Calu3 (cell line): ENCODE measurements at regions not wholly inside any gene's neighbourhood (a gene's known extent, or its start where the extent isn't known, plus 50 kb on each side); places are given as distances from the start of the nearest gene placed in this dataset.

Experiments
- BruUV-seq: library from RNA; stranded (reverse); fragments of 400-500 nt; replicated peaks from 2 replicates; lab custom pipeline; 2021; lab: Mats Ljungman, UMichigan
- CTCF ChIA-PET: fragments of 300-600 bp; sonication (Branson Sonifier 250); formaldehyde crosslinking; loops from one replicate; lab custom pipeline; 2022; ENCODE audit warnings: antibody characterized with exemption; lab: Charles Lee
- DNase-seq: peaks from one replicate; pipeline ENCODE4 v3.0.0; 2022
- H3K27ac Mint-ChIP-seq: one replicate; pipeline ENCODE4 v1.8.0; 2022; ENCODE audit warnings: mixed read lengths; ENCODE audit not compliant: unreplicated experiment
- H3K27me3 Mint-ChIP-seq: one replicate; pipeline ENCODE4 v1.8.0; 2022; ENCODE audit warnings: mixed read lengths; ENCODE audit not compliant: unreplicated experiment
- H3K36me3 Mint-ChIP-seq: one replicate; pipeline ENCODE4 v1.8.0; 2022; ENCODE audit warnings: mild to moderate bottlenecking, moderate library complexity, mixed read lengths; ENCODE audit not compliant: insufficient read depth, unreplicated experiment
- H3K4me1 Mint-ChIP-seq: one replicate; pipeline ENCODE4 v1.8.0; 2022; ENCODE audit warnings: mild to moderate bottlenecking, low read depth, mixed read lengths; ENCODE audit not compliant: unreplicated experiment
- H3K4me3 Mint-ChIP-seq: one replicate; pipeline ENCODE4 v1.8.0; 2022; ENCODE audit warnings: mild to moderate bottlenecking, low read depth, moderate library complexity, mixed read lengths; ENCODE audit not compliant: unreplicated experiment
- H3K9me3 Mint-ChIP-seq: one replicate; pipeline ENCODE4 v1.8.0; 2022; ENCODE audit warnings: low read depth, mixed read lengths; ENCODE audit not compliant: unreplicated experiment
- intact Hi-C: fragments of 100-400 bp; cut with micrococcal nuclease; formaldehyde crosslinking; loops from one replicate; pipeline ENCODE4 v1.10.0; 2022; ENCODE audit not compliant: unreplicated experiment
- TF ChIP-seq, protein P1 (sequence below): fragments of 200-600 bp; IDR thresholded peaks from one replicate; pipeline ENCODE4 v1.8.0; 2022; ENCODE audit warnings: antibody characterized with exemption; ENCODE audit not compliant: unreplicated experiment

DNA sequence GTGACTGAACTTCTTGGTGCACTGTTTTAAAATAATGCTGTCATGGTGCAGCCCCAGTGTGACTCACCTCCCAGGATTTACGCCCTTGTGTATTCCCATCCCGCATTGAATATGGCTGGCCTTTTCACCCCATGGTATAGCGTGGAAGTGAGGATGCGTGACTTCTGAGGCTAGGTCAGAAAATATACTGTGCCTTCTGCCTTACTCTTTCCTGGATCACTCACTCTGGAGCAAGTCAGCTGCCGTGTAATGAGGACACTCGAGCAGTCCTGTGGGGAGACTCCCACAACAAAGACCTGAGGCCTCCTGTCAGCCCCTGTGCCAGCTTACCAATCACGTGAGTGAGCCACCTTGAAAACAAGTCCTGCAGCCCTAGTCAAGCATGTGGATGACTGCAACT is 471.9 kb upstream of the KIRREL3 start:
- Mint-ChIP-seq H3K36me3 (no peaks in the 10 kb centered on the region), H3K9me3 (no peaks in the 10 kb centered on the region), H3K4me1 (no peaks in the 10 kb centered on the region), H3K4me3 (no peak overlapping the region), H3K27ac (no peak overlapping the region), H3K27me3 (no peaks in the 10 kb centered on the region)
- intact Hi-C loops, result no loop called here
- TF ChIP-seq, protein P1, sequence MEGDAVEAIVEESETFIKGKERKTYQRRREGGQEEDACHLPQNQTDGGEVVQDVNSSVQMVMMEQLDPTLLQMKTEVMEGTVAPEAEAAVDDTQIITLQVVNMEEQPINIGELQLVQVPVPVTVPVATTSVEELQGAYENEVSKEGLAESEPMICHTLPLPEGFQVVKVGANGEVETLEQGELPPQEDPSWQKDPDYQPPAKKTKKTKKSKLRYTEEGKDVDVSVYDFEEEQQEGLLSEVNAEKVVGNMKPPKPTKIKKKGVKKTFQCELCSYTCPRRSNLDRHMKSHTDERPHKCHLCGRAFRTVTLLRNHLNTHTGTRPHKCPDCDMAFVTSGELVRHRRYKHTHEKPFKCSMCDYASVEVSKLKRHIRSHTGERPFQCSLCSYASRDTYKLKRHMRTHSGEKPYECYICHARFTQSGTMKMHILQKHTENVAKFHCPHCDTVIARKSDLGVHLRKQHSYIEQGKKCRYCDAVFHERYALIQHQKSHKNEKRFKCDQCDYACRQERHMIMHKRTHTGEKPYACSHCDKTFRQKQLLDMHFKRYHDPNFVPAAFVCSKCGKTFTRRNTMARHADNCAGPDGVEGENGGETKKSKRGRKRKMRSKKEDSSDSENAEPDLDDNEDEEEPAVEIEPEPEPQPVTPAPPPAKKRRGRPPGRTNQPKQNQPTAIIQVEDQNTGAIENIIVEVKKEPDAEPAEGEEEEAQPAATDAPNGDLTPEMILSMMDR, result no peak
- no peak for DNase-seq
- CTCF ChIA-PET, result no interaction called here
- BruUV-seq, result no TSS peak

DNA sequence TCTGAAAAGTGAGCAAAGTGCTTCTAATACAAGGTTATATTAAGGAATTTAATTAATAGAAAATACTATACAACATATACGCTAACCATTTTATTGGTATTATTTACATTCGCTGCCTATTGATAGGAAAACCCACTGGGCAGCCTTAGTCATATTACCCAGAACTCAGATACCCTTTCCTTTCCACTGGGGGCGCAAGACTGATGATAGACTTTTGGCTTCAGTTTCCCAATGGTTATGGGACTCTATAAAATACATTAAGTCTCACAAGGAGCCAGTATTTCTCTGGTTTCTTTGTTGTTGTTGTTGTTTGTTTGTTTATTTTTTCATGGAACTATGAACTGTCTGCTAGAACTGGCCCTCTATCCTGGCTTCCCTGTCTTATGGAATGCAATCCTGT is 471.1 kb upstream of the KIRREL3 start:
- no peaks in the 10 kb centered on the region for H3K36me3 Mint-ChIP-seq
- no peaks in the 10 kb centered on the region for H3K4me1 Mint-ChIP-seq
- CTCF ChIA-PET, result no interaction called here
- intact Hi-C loops, result no loop called here
- H3K9me3 Mint-ChIP-seq, result no peaks in the 10 kb centered on the region
- no peak overlapping the region for H3K4me3 Mint-ChIP-seq
- TF ChIP-seq, protein P1, result no peak
- no peak for DNase-seq
- BruUV-seq, result no TSS peak
- no peaks in the 10 kb centered on the region for H3K27me3 Mint-ChIP-seq
- H3K27ac Mint-ChIP-seq, result no peak overlapping the region

DNA sequence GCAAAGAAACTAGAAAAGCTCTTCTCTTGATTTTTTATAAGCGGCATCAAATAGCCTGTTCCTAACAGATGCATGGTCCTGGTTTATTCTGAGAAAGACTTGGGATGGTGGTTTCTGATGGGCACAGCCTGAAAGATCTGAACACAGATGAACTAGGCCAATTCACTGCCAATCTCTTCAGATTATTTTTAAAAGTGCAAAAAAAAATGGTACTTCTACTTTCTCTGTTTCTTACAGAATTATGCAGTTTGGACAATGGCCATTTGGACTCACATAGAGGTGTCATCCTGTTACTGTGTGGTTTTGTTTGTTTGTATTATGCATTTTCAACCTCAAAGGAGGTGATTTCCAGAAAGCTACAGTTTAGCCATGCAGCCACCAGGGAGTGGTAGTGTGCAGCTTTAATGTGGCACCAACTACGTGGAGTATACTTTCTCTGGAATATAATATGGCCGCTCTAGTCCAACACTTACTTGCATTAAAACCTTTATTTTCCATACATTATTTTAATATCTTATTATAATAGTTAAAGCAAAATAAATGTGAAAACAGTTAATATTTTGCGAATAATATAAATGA is 469.8 kb upstream of the KIRREL3 start:
- Mint-ChIP-seq H3K27ac (no peak overlapping the region), H3K9me3 (peaks cover 6% of the 10 kb centered on the region), H3K4me1 (no peaks in the 10 kb centered on the region), H3K27me3 (no peaks in the 10 kb centered on the region), H3K4me3 (no peak overlapping the region), H3K36me3 (no peaks in the 10 kb centered on the region)
- CTCF ChIA-PET, result no interaction called here
- intact Hi-C loops, result no loop called here
- DNase-seq, result peak; percentile 2
- TF ChIP-seq, protein P1, result no peak
- BruUV-seq, result no TSS peak

DNA sequence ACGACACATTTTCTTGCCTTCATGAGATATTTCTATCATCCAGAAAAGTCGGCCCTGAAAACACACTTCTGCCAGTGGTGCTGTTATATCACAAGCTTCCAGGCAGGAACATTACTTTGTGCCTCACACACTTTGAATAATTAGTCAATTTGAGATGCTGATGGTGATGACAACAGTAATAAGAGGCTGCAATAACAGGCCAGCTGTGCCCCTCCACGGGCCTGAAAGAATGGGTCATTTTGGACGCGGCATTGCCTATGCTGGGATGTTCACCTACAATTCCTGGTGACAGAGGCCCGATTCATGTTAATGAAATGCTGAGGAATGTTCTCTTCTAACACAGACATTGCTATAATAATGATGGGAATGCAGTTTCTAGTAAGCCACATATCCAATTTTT is 463.8 kb upstream of the KIRREL3 start:
- TF ChIP-seq, protein P1, result no peak
- H3K4me3 Mint-ChIP-seq, result no peak overlapping the region
- no TSS peak for BruUV-seq
- peaks cover 8% of the 10 kb centered on the region for H3K9me3 Mint-ChIP-seq
- CTCF ChIA-PET, result interaction anchor here (0.8 kb wide), 1 partner anchor 64 kb away, joined by 3 read pairs; no protein-coding TSS in a partner anchor
- H3K27me3 Mint-ChIP-seq, result no peaks in the 10 kb centered on the region
- no peak overlapping the region for H3K27ac Mint-ChIP-seq
- H3K4me1 Mint-ChIP-seq, result no peaks in the 10 kb centered on the region
- H3K36me3 Mint-ChIP-seq, result no peaks in the 10 kb centered on the region
- no peak for DNase-seq
- intact Hi-C loops, result no loop called here
